ENCODE measurements at regions not wholly inside any gene's neighbourhood (a gene's known extent, or its start where the extent isn't known, plus 50 kb on each side); places are given as distances from the start of the nearest gene placed in this dataset.

- no peak for TF ChIP-seq CTCF (IDR thresholded peaks at IDR 0.05)
- ATAC-seq (ENCODE audit: low FRiP score) (no peak), DNase-seq (ENCODE audit: low spot score) (no peak)
These were observed 81.1 kb upstream of the NR3C1 start for GRCh38 chr5:143484601-143485000.

GRCh38 chr5:143481697-143482531 is 78.4 kb upstream of the NR3C1 start:
- no peak for DNase-seq (ENCODE audit: low spot score)
- peak; percentile 63 for ATAC-seq (ENCODE audit: low FRiP score)
- TF ChIP-seq CTCF (IDR thresholded peaks at IDR 0.05): no peak

DNA sequence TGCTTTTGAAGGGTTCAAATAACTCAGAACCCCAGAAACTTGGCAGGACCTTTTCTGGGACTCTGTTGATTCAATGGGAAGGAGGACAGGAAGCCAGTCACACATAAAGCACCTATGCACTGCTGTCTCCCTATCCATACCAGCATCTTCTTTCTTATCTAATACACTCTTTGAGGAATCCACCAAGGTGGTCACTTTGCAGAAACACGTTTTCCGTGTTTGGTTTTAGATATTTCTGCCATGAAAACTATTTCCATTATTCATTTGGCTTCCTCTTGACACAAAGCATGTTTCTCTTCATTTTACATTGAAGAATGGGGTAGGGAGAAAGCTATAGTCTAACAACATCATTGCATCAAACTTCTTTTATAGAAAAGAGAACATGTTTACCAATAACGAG is 76.5 kb upstream of the NR3C1 start:
- TF ChIP-seq CTCF (IDR thresholded peaks at IDR 0.05): no peak
- DNase-seq (ENCODE audit: low spot score): no peak
- ATAC-seq (ENCODE audit: low FRiP score): no peak

GRCh38 chr5:143479394-143479793 is 75.9 kb upstream of the NR3C1 start:
- no peak for TF ChIP-seq CTCF (IDR thresholded peaks at IDR 0.05)
- DNase-seq (ENCODE audit: low spot score) (no peak), ATAC-seq (ENCODE audit: low FRiP score) (no peak)

GRCh38 chr5:143476601-143477211 is 73.2 kb upstream of the NR3C1 start:
- ATAC-seq (ENCODE audit: low FRiP score): no peak

DNA sequence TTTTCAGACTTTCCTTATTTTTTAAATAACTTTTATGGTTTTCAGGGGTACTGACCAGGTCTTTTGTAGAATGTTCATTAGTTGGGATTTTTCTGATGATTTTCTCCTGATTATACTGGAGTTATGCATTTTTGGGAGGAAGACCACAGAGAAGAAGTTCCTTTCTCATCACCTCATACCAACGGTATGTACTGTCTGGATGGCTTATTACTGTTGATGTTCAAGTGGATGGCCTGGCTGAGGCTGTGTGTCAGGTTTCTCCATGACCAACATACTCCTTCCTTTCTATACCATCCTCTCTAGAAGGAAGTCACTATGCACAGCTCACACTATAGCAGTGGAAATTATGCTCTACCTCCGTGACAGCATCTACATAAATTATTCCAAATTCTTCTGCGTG is 71.1 kb upstream of the NR3C1 start:
- TF ChIP-seq CTCF (IDR thresholded peaks at IDR 0.05): no peak
- no peak for DNase-seq (ENCODE audit: low spot score)
- ATAC-seq (ENCODE audit: low FRiP score): no peak

More at GRCh38 chr5:143476601-143477211, 73.2 kb upstream of the NR3C1 start:
- no peak for TF ChIP-seq CTCF (IDR thresholded peaks at IDR 0.05)
- no peak for DNase-seq (ENCODE audit: low spot score)

DNA sequence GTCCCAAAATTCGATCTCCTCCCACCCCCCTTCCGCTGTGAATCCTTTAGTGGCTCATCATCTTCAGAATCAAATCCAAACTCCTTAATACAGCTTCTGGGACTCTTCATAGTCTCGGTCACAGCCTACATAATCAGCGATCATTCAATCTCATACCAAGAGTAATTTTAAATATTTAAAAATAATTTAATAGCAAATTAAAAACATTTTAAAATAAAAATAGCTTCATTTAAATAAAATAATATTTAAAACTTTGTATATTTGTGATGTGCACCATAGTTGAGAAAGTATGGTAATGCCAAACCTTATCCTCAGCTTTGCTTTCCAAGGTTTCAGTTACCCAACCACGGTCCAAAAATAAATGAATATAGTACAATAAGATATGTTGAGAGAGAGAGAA is 70.0 kb upstream of the NR3C1 start:
- TF ChIP-seq CTCF (IDR thresholded peaks at IDR 0.05): no peak
- DNase-seq (ENCODE audit: low spot score) (no peak), ATAC-seq (ENCODE audit: low FRiP score) (no peak)
